Erythroblast (primary cell): ENCODE measurements at regions not wholly inside any gene's neighbourhood (a gene's known extent, or its start where the extent isn't known, plus 50 kb on each side); places are given as distances from the start of the nearest gene placed in this dataset.

Experiments used
- GATA1 ChIP-seq: IDR thresholded peaks from 2 replicates; pipeline ENCODE4 v1.6.1; 2011; ENCODE audit warnings: low read depth, mild to moderate bottlenecking, control low read depth, low read length, moderate library complexity
- POLR2A ChIP-seq: IDR thresholded peaks from 2 replicates; pipeline ENCODE4 v1.6.1; 2011; ENCODE audit warnings: mild to moderate bottlenecking, low read length

- TF ChIP-seq POLR2A (no peak), GATA1 (no peak)
Measured at GRCh38 chr20:17860301-17861197, 108.0 kb downstream of the SNX5 start.
